ENCODE measurements at regions not wholly inside any gene's neighbourhood (a gene's known extent, or its start where the extent isn't known, plus 50 kb on each side); places are given as distances from the start of the nearest gene placed in this dataset.

- ATAC-seq (replicated peaks in 1 of 2) (no peak), DNase-seq (no peak)
- H3K4me3 Mint-ChIP-seq, result no peak overlapping the region
- peak overlapping the region; percentile 49 for H3K27ac Mint-ChIP-seq
- peaks cover 27% of the 10 kb centered on the region for H3K4me1 Mint-ChIP-seq (ENCODE audit: low read depth)
- peaks cover 6 to 14% of the 10 kb centered on the region in 2 donors for H3K9me3 Mint-ChIP-seq
- peaks cover 6 to 7% of the 10 kb centered on the region in 2 donors for H3K36me3 Mint-ChIP-seq (ENCODE audit: insufficient read depth in 2 of 2)
- H3K27me3 Mint-ChIP-seq (ENCODE audit: low read depth), result peaks cover 6% of the 10 kb centered on the region
These were observed 710.6 kb upstream of the TMEM132C start for GRCh38 chr12:127556231-127556886.

- Mint-ChIP-seq H3K4me1 (ENCODE audit: low read depth) (peaks cover 27% of the 10 kb centered on the region), H3K27ac (no peak overlapping the region), H3K9me3 (peaks cover 8 to 12% of the 10 kb centered on the region in 2 donors), H3K4me3 (peak overlapping the region in 1 of 2 donors; percentile 37), H3K27me3 (ENCODE audit: low read depth) (peaks cover 6% of the 10 kb centered on the region), H3K36me3 (ENCODE audit: insufficient read depth in 2 of 2) (peaks cover 6 to 7% of the 10 kb centered on the region in 2 donors)
- DNase-seq (no peak), ATAC-seq (replicated peaks in 1 of 2) (no peak)
These were observed 708.6 kb upstream of the TMEM132C start for GRCh38 chr12:127558361-127558760.

GRCh38 chr12:127559349-127560040, 707.5 kb upstream of the TMEM132C start:
- H3K27ac Mint-ChIP-seq, result peak overlapping the region; percentile 86
- peak overlapping the region; percentile 50 to 70 for H3K4me3 Mint-ChIP-seq
- peaks cover 27% of the 10 kb centered on the region for H3K4me1 Mint-ChIP-seq (ENCODE audit: low read depth)

GRCh38 chr12:127560041-127560478, 706.9 kb upstream of the TMEM132C start:
- Mint-ChIP-seq H3K4me1 (ENCODE audit: low read depth) (peaks cover 27% of the 10 kb centered on the region), H3K36me3 (ENCODE audit: insufficient read depth in 2 of 2) (peaks cover 6 to 7% of the 10 kb centered on the region in 2 donors), H3K27ac (peak overlapping the region; percentile 86), H3K4me3 (peak overlapping the region; percentile 50 to 70), H3K9me3 (peaks cover 14 to 15% of the 10 kb centered on the region in 2 donors), H3K27me3 (ENCODE audit: low read depth) (peaks cover 6% of the 10 kb centered on the region)
- ATAC-seq (replicated peaks in 1 of 2), result peak; percentile 49 to 51
- DNase-seq, result peak in 1 of 2 donors; percentile 4

More at GRCh38 chr12:127559349-127560040, 707.5 kb upstream of the TMEM132C start:
- peaks cover 6 to 7% of the 10 kb centered on the region in 2 donors for H3K36me3 Mint-ChIP-seq (ENCODE audit: insufficient read depth in 2 of 2)
- peak; percentile 82 to 85 for DNase-seq
- peak; percentile 96 for ATAC-seq (replicated peaks in 1 of 2)
- peaks cover 6% of the 10 kb centered on the region for H3K27me3 Mint-ChIP-seq (ENCODE audit: low read depth)
- peaks cover 10 to 15% of the 10 kb centered on the region in 2 donors for H3K9me3 Mint-ChIP-seq

- DNase-seq (no peak), ATAC-seq (replicated peaks in 1 of 2) (no peak)
- Mint-ChIP-seq H3K4me1 (ENCODE audit: low read depth) (peaks cover 19% of the 10 kb centered on the region), H3K27me3 (ENCODE audit: low read depth) (no peaks in the 10 kb centered on the region), H3K27ac (no peak overlapping the region), H3K4me3 (no peak overlapping the region), H3K36me3 (ENCODE audit: insufficient read depth in 2 of 2) (peaks cover 7% of the 10 kb centered on the region in 2 donors), H3K9me3 (peaks cover 11 to 15% of the 10 kb centered on the region in 2 donors)
These were observed 704.2 kb upstream of the TMEM132C start for GRCh38 chr12:127562816-127563215.

- Mint-ChIP-seq H3K4me1 (ENCODE audit: low read depth) (no peaks in the 10 kb centered on the region), H3K9me3 (peaks cover 15 to 18% of the 10 kb centered on the region in 2 donors), H3K27ac (no peak overlapping the region), H3K4me3 (no peak overlapping the region), H3K27me3 (ENCODE audit: low read depth) (no peaks in the 10 kb centered on the region), H3K36me3 (ENCODE audit: insufficient read depth in 2 of 2) (peaks cover 2 to 6% of the 10 kb centered on the region in 2 donors)
- ATAC-seq (replicated peaks in 1 of 2), result no peak
- no peak for DNase-seq
These were observed 701.7 kb upstream of the TMEM132C start for GRCh38 chr12:127565241-127565640.

GRCh38 chr12:127567531-127567930, 699.4 kb upstream of the TMEM132C start:
- peaks cover 0 to 6% of the 10 kb centered on the region in 2 donors for H3K36me3 Mint-ChIP-seq (ENCODE audit: insufficient read depth in 2 of 2)
- H3K4me3 Mint-ChIP-seq, result no peak overlapping the region
- H3K9me3 Mint-ChIP-seq, result peaks cover 15 to 18% of the 10 kb centered on the region in 2 donors
- ATAC-seq (replicated peaks in 1 of 2) (no peak), DNase-seq (no peak)
- no peaks in the 10 kb centered on the region for H3K4me1 Mint-ChIP-seq (ENCODE audit: low read depth)
- no peak overlapping the region for H3K27ac Mint-ChIP-seq
- H3K27me3 Mint-ChIP-seq (ENCODE audit: low read depth), result no peaks in the 10 kb centered on the region

GRCh38 chr12:127570387-127570786, 696.6 kb upstream of the TMEM132C start:
- no peak overlapping the region for H3K4me3 Mint-ChIP-seq
- H3K9me3 Mint-ChIP-seq, result peaks cover 12 to 20% of the 10 kb centered on the region in 2 donors
- peaks cover 0 to 8% of the 10 kb centered on the region in 2 donors for H3K36me3 Mint-ChIP-seq (ENCODE audit: insufficient read depth in 2 of 2)
- no peak for DNase-seq
- H3K4me1 Mint-ChIP-seq (ENCODE audit: low read depth), result no peaks in the 10 kb centered on the region
- H3K27me3 Mint-ChIP-seq (ENCODE audit: low read depth), result no peaks in the 10 kb centered on the region
- H3K27ac Mint-ChIP-seq, result no peak overlapping the region
- ATAC-seq (replicated peaks in 1 of 2), result no peak

GRCh38 chr12:127570793-127571360, 696.1 kb upstream of the TMEM132C start:
- Mint-ChIP-seq H3K4me3 (no peak overlapping the region), H3K9me3 (peaks cover 12 to 22% of the 10 kb centered on the region in 2 donors), H3K27me3 (ENCODE audit: low read depth) (no peaks in the 10 kb centered on the region), H3K4me1 (ENCODE audit: low read depth) (no peaks in the 10 kb centered on the region), H3K27ac (no peak overlapping the region), H3K36me3 (ENCODE audit: insufficient read depth in 2 of 2) (peaks cover 0 to 9% of the 10 kb centered on the region in 2 donors)
- ATAC-seq (replicated peaks in 1 of 2), result no peak
- DNase-seq, result no peak

- Mint-ChIP-seq H3K27ac (no peak overlapping the region), H3K27me3 (ENCODE audit: low read depth) (no peaks in the 10 kb centered on the region), H3K4me3 (no peak overlapping the region), H3K36me3 (ENCODE audit: insufficient read depth in 2 of 2) (peaks cover 0 to 9% of the 10 kb centered on the region in 2 donors), H3K9me3 (peaks cover 13 to 22% of the 10 kb centered on the region in 2 donors), H3K4me1 (ENCODE audit: low read depth) (no peaks in the 10 kb centered on the region)
- ATAC-seq (replicated peaks in 1 of 2), result no peak
- no peak for DNase-seq
These were observed 695.4 kb upstream of the TMEM132C start for GRCh38 chr12:127571578-127571977.

GRCh38 chr12:127579446-127579845, 687.5 kb upstream of the TMEM132C start:
- Mint-ChIP-seq H3K4me3 (no peak overlapping the region), H3K27me3 (ENCODE audit: low read depth) (no peaks in the 10 kb centered on the region), H3K4me1 (ENCODE audit: low read depth) (no peaks in the 10 kb centered on the region), H3K27ac (no peak overlapping the region), H3K9me3 (peaks cover 1 to 6% of the 10 kb centered on the region in 2 donors), H3K36me3 (ENCODE audit: insufficient read depth in 2 of 2) (peaks cover 0 to 4% of the 10 kb centered on the region in 2 donors)
- no peak for DNase-seq
- ATAC-seq (replicated peaks in 1 of 2), result no peak

- Mint-ChIP-seq H3K9me3 (peaks cover 0 to 4% of the 10 kb centered on the region in 2 donors), H3K27me3 (ENCODE audit: low read depth) (no peaks in the 10 kb centered on the region), H3K4me1 (ENCODE audit: low read depth) (no peaks in the 10 kb centered on the region), H3K4me3 (no peak overlapping the region), H3K27ac (no peak overlapping the region), H3K36me3 (ENCODE audit: insufficient read depth in 2 of 2) (no peaks in the 10 kb centered on the region)
- no peak for DNase-seq
- no peak for ATAC-seq (replicated peaks in 1 of 2)
These were observed 684.9 kb upstream of the TMEM132C start for GRCh38 chr12:127582074-127582473.

GRCh38 chr12:127583041-127583440, 683.9 kb upstream of the TMEM132C start:
- Mint-ChIP-seq H3K27me3 (ENCODE audit: low read depth) (no peaks in the 10 kb centered on the region), H3K36me3 (ENCODE audit: insufficient read depth in 2 of 2) (peaks cover 0 to 2% of the 10 kb centered on the region in 2 donors), H3K9me3 (peaks cover 1 to 4% of the 10 kb centered on the region in 2 donors), H3K27ac (no peak overlapping the region), H3K4me1 (ENCODE audit: low read depth) (no peaks in the 10 kb centered on the region), H3K4me3 (no peak overlapping the region)
- no peak for ATAC-seq (replicated peaks in 1 of 2)
- DNase-seq, result no peak
